Osteocyte (in vitro differentiated cells): ENCODE measurements at regions not wholly inside any gene's neighbourhood (a gene's known extent, or its start where the extent isn't known, plus 50 kb on each side); places are given as distances from the start of the nearest gene placed in this dataset.

Source experiments
- DNase-seq: peaks from one replicate; pipeline ENCODE4 v3.0.0; 2021; ENCODE audit warnings: mixed read lengths; ENCODE audit not compliant: unreplicated experiment; ENCODE audit errors: extremely low spot score
- H3K27ac Mint-ChIP-seq: one replicate; pipeline ENCODE4 v1.8.0; 2021; ENCODE audit warnings: mild to moderate bottlenecking, mixed read lengths; ENCODE audit not compliant: unreplicated experiment
- H3K27me3 Mint-ChIP-seq: one replicate; pipeline ENCODE4 v1.8.0; 2021; ENCODE audit warnings: mixed read lengths; ENCODE audit not compliant: unreplicated experiment
- H3K36me3 Mint-ChIP-seq: one replicate; pipeline ENCODE4 v1.8.0; 2021; ENCODE audit warnings: mixed read lengths; ENCODE audit not compliant: unreplicated experiment
- H3K4me1 Mint-ChIP-seq: one replicate; pipeline ENCODE4 v1.8.0; 2021; ENCODE audit warnings: mixed read lengths; ENCODE audit not compliant: unreplicated experiment
- H3K4me3 Mint-ChIP-seq: one replicate; pipeline ENCODE4 v1.8.0; 2021; ENCODE audit warnings: mild to moderate bottlenecking, moderate library complexity, mixed read lengths; ENCODE audit not compliant: unreplicated experiment
- H3K9me3 Mint-ChIP-seq: one replicate; pipeline ENCODE4 v1.8.0; 2021; ENCODE audit warnings: mixed read lengths; ENCODE audit not compliant: unreplicated experiment
- TF ChIP-seq, protein P1 (sequence below): fragments of 200-600 bp; sonication (generic); IDR thresholded peaks from 2 replicates; pipeline ENCODE4 v1.5.0; 2021; ENCODE audit warnings: antibody characterized with exemption, mild to moderate bottlenecking, moderate library complexity

DNA sequence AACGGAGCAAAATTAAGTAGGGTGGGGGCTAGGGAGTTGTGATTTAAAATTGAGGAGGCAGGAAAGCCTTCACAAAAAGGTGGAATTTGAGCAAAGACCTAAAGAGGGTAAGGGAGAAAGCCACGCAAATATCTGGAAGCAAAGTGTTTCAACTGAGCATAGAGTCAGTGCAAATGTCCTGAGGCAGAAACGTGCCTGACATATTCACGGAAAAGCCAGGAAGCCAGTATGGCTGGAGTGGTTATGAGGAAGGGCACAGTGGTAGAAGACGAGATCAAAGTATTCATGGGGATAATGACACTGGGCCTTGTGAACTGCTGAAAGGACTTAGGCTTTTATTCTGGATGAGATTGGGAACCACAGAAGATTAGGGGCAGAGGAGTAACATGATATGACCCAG is 268.4 kb downstream of the MAN2A1 start:
- DNase-seq: no peak
- no peaks in the 10 kb centered on the region for H3K36me3 Mint-ChIP-seq
- H3K27me3 Mint-ChIP-seq: no peaks in the 10 kb centered on the region
- H3K9me3 Mint-ChIP-seq: no peaks in the 10 kb centered on the region
- H3K4me3 Mint-ChIP-seq: no peak overlapping the region
- TF ChIP-seq, protein P1, sequence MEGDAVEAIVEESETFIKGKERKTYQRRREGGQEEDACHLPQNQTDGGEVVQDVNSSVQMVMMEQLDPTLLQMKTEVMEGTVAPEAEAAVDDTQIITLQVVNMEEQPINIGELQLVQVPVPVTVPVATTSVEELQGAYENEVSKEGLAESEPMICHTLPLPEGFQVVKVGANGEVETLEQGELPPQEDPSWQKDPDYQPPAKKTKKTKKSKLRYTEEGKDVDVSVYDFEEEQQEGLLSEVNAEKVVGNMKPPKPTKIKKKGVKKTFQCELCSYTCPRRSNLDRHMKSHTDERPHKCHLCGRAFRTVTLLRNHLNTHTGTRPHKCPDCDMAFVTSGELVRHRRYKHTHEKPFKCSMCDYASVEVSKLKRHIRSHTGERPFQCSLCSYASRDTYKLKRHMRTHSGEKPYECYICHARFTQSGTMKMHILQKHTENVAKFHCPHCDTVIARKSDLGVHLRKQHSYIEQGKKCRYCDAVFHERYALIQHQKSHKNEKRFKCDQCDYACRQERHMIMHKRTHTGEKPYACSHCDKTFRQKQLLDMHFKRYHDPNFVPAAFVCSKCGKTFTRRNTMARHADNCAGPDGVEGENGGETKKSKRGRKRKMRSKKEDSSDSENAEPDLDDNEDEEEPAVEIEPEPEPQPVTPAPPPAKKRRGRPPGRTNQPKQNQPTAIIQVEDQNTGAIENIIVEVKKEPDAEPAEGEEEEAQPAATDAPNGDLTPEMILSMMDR: no peak
- no peak overlapping the region for H3K27ac Mint-ChIP-seq
- peaks cover 2% of the 10 kb centered on the region for H3K4me1 Mint-ChIP-seq

DNA sequence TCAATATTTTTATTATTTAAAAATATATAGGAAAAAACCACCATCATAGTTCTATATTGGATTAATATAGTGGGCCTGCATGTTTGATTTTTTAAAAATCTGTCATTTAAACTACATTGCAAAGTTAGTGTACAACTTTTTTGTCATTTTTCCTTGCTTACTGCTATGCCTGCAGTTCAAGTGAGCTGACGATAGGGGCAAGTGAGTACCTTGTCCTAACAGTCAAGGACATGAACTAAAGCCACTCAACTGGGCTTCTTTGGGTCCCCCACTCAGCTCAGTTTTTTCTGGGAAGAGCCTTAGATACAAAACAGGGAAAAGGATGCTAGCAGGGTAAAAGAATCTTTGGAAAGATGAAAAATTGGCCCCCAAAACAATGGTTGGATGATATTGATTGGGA is 269.9 kb downstream of the MAN2A1 start:
- Mint-ChIP-seq H3K9me3 (no peaks in the 10 kb centered on the region), H3K27ac (no peak overlapping the region), H3K4me1 (no peaks in the 10 kb centered on the region), H3K27me3 (no peaks in the 10 kb centered on the region), H3K36me3 (no peaks in the 10 kb centered on the region), H3K4me3 (no peak overlapping the region)
- TF ChIP-seq, protein P1: no peak
- DNase-seq: no peak

DNA sequence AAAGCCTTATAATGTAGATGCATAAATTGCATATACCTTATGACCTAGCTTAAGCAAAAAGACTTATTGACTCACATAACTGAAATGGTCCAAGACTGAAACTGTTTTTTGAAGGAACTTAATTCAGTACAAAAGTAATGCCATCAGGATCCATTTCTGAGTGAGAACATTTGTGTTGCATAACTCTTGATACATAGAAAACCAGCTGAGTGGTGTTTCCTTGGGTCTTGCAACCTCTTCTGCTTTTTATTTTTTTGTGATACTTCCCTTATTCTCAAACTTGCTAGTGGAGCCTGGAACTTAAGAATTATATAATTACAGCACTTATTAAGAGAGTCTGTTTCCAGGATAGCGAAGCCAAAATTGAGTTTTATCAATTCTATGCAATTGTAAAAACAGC is 272.0 kb downstream of the MAN2A1 start:
- Mint-ChIP-seq H3K9me3 (no peaks in the 10 kb centered on the region), H3K27ac (no peak overlapping the region), H3K36me3 (no peaks in the 10 kb centered on the region), H3K4me1 (no peaks in the 10 kb centered on the region), H3K27me3 (no peaks in the 10 kb centered on the region), H3K4me3 (no peak overlapping the region)
- no peak for DNase-seq
- TF ChIP-seq, protein P1: no peak

DNA sequence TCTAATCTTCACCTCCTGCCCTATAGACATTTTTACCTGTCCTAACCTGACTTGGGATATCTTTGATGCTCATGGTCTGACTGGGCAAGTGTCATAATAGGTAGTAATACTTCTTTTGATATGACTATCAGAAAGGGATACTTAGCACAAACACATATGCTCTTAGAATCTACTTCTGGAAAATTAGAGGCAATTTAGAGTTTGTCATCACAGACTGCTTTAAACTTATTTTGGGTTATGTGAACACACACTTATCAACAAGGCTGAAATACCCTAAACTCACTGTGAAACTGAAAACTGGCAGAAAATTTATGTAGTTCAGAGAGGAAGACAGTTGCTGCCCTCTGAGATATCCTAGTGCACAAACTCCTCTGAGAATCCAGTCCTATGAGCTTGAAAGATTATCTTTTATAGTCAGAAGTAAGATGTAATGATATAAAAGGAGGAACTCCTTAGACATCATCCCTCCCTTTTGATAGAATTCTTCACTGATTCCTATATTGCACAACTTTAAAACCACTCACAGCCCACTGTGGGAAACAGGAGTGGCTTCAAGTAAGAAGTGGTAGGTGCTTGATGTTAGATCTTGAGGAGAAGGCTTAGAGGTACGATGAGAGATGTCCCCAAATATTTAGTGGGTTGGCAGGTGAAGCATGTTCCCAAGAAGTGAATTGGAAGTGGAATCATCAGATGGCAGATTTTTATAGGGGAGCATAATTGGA is 273.3 kb downstream of the MAN2A1 start:
- no peaks in the 10 kb centered on the region for H3K9me3 Mint-ChIP-seq
- no peaks in the 10 kb centered on the region for H3K36me3 Mint-ChIP-seq
- H3K27ac Mint-ChIP-seq: no peak overlapping the region
- DNase-seq: no peak
- no peaks in the 10 kb centered on the region for H3K4me1 Mint-ChIP-seq
- TF ChIP-seq, protein P1: no peak
- no peaks in the 10 kb centered on the region for H3K27me3 Mint-ChIP-seq
- no peak overlapping the region for H3K4me3 Mint-ChIP-seq

DNA sequence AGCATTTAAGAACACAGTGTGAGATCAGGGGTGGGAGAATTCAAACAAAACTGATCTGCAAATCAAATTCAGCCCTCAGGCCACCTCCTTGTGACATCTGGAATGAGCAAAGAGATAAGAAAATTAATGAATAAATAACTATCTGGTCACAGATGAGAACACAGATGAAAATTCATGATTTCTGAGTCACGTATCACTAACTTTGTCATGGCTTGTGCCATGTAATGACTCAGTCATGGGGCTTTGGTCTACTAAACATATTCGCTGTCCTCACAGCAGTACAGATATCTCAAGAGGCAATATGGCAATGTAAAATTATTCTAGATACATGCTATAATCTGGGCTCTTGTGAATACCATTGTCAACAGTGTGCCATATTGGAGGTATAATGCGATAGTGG is 274.4 kb downstream of the MAN2A1 start:
- H3K9me3 Mint-ChIP-seq: no peaks in the 10 kb centered on the region
- H3K27me3 Mint-ChIP-seq: no peaks in the 10 kb centered on the region
- TF ChIP-seq, protein P1: no peak
- no peak for DNase-seq
- no peaks in the 10 kb centered on the region for H3K4me1 Mint-ChIP-seq
- no peak overlapping the region for H3K27ac Mint-ChIP-seq
- no peaks in the 10 kb centered on the region for H3K36me3 Mint-ChIP-seq
- H3K4me3 Mint-ChIP-seq: no peak overlapping the region
